ENCODE measurements at regions not wholly inside any gene's neighbourhood (a gene's known extent, or its start where the extent isn't known, plus 50 kb on each side); places are given as distances from the start of the nearest gene placed in this dataset.

DNA sequence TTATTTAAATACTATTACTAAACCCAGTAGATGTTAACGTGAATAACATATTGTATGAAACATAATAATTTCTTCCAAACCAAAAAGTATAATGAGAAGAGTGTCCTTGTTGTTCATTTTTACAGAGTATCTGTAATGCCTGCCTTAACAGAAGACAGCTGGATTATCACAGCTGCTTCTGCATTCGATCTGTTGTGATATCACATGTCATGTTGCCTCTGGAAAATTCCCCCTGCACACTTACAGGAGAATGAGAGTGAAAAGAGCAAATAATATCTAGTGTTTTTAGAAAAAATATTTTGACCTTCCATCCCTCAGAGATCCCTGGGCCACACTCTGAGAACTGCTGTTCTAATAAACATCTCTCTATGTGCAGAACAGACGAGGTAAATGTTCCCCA, 240.1 kb upstream of the NOCT start:
- no peak overlapping the region for H4K8ac ChIP-seq (ENCODE audit: low read depth in 2 of 2, low read length in 2 of 2)
- no peaks in the 10 kb centered on the region for H4K20me1 ChIP-seq (ENCODE audit: insufficient read depth, low read length)
- H2BK20ac ChIP-seq (ENCODE audit: low read depth, low read length) = no peak overlapping the region
- H3K9ac ChIP-seq (ENCODE audit: low read depth, low read length) = no peak overlapping the region
- CTCF ChIA-PET = no interaction called here
- no TSS peak for BruUV-seq (replicated peaks)
- H3K4me1 ChIP-seq (ENCODE audit: control insufficient read depth, insufficient read depth, low read length) = peaks cover 1% of the 10 kb centered on the region; the same call in 1 of the 2 replicates
- no peak overlapping the region for H3K4ac ChIP-seq (ENCODE audit: low read depth, low read length)
- H3K27me3 ChIP-seq (ENCODE audit: control insufficient read depth, insufficient read depth, low read length) = no peaks in the 10 kb centered on the region; the same call in 1 of the 2 replicates
- H2BK120ac ChIP-seq (ENCODE audit: low read depth, low read length) = no peak overlapping the region
- DNase-seq = no peak
- POLR2A ChIA-PET (ENCODE audit: unreplicated experiment) = no interaction called here
- no peak overlapping the region for H2BK15ac ChIP-seq (ENCODE audit: low read depth, low read length)
- H3K36me3 ChIP-seq (ENCODE audit: control insufficient read depth, insufficient read depth, low read length) = no peaks in the 10 kb centered on the region
- H3K27ac ChIP-seq (ENCODE audit: insufficient read depth, low read length) = no peak overlapping the region
- H3K56ac ChIP-seq (ENCODE audit: extremely low read depth, insufficient read depth, low read length) = no peak overlapping the region
- H3K18ac ChIP-seq (ENCODE audit: low read depth, low read length) = no peak overlapping the region
- H3K4me3 ChIP-seq (ENCODE audit: insufficient read depth, low read depth, low read length) = no peak overlapping the region
- H2BK5ac ChIP-seq (ENCODE audit: low read depth, low read length, poor library complexity, severe bottlenecking) = no peak overlapping the region
- no peak overlapping the region for H3K14ac ChIP-seq (replicated peaks; ENCODE audit: low read depth, low read length)
- in situ Hi-C loops (cut with MboI; ENCODE audit: low sequenced_read_pairs) = no loop called here
- TF ChIP-seq SMC3 (IDR thresholded peaks at IDR 0.05; ENCODE audit: low read depth, low read length) (no peak), BHLHE40 (IDR thresholded peaks at IDR 0.05; ENCODE audit: low read depth, low read length) (no peak), CHD1 (IDR thresholded peaks at IDR 0.05; ENCODE audit: low read depth, low read length) (no peak), RAD21 (IDR thresholded peaks at IDR 0.05; ENCODE audit: low read length) (no peak), RFX5 (IDR thresholded peaks at IDR 0.05; ENCODE audit: low read depth, low read length) (no peak), MAZ (IDR thresholded peaks at IDR 0.05; ENCODE audit: borderline replicate concordance, low read depth, low read length) (no peak), CEBPB (IDR thresholded peaks at IDR 0.05; ENCODE audit: low read depth, low read length) (no peak), FOS (IDR thresholded peaks at IDR 0.05; ENCODE audit: low read depth, low read length) (no peak)
- TF ChIP-seq, protein P1, sequence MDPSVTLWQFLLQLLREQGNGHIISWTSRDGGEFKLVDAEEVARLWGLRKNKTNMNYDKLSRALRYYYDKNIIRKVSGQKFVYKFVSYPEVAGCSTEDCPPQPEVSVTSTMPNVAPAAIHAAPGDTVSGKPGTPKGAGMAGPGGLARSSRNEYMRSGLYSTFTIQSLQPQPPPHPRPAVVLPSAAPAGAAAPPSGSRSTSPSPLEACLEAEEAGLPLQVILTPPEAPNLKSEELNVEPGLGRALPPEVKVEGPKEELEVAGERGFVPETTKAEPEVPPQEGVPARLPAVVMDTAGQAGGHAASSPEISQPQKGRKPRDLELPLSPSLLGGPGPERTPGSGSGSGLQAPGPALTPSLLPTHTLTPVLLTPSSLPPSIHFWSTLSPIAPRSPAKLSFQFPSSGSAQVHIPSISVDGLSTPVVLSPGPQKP (IDR thresholded peaks at IDR 0.05; ENCODE audit: borderline replicate concordance, low read depth, low read length) = no peak
- TF ChIP-seq, protein P2, sequence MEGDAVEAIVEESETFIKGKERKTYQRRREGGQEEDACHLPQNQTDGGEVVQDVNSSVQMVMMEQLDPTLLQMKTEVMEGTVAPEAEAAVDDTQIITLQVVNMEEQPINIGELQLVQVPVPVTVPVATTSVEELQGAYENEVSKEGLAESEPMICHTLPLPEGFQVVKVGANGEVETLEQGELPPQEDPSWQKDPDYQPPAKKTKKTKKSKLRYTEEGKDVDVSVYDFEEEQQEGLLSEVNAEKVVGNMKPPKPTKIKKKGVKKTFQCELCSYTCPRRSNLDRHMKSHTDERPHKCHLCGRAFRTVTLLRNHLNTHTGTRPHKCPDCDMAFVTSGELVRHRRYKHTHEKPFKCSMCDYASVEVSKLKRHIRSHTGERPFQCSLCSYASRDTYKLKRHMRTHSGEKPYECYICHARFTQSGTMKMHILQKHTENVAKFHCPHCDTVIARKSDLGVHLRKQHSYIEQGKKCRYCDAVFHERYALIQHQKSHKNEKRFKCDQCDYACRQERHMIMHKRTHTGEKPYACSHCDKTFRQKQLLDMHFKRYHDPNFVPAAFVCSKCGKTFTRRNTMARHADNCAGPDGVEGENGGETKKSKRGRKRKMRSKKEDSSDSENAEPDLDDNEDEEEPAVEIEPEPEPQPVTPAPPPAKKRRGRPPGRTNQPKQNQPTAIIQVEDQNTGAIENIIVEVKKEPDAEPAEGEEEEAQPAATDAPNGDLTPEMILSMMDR (conservative IDR thresholded peaks at IDR 0.05; ENCODE audit: low read depth, low read length) = no peak
- WGBS, 2 experiments (ENCODE audit: extremely low coverage in 2 of 2, insufficient read length in 1 of 2) = 17% methylated on average over 1 of the region's 3 CpGs; no CpG with 5 or more reads in 1 of the 2 experiments
- H4K5ac ChIP-seq (ENCODE audit: low read depth, low read length) = no peak overlapping the region
- no peak overlapping the region; the same call in 1 of the 2 replicates for H3K4me2 ChIP-seq (ENCODE audit: low read depth, low read length)
- no peaks in the 10 kb centered on the region for H3K9me3 ChIP-seq (ENCODE audit: control insufficient read depth, insufficient read depth, low read length)
- H3K79me1 ChIP-seq (ENCODE audit: low read depth in 1 of 2, low read length in 2 of 2) = no peaks in the 10 kb centered on the region
- H2AK9ac ChIP-seq (replicated peaks; ENCODE audit: low read depth, low read length, poor library complexity) = no peak overlapping the region
- peak overlapping the region; percentile 9 for H2AFZ ChIP-seq (replicated peaks; ENCODE audit: low read length, poor library complexity)
- no peak overlapping the region for H2AK5ac ChIP-seq (ENCODE audit: low read depth, low read length)
- ATAC-seq (ENCODE audit: low read depth) = peak; percentile 42
- dilution Hi-C loops (cut with HindIII; ENCODE audit: low sequenced_read_pairs, unreplicated experiment) = no loop called here
- H3K23ac ChIP-seq (ENCODE audit: low read depth, low read length) = no peak overlapping the region
- H3K9me1 ChIP-seq (ENCODE audit: insufficient read depth, low read length) = no peaks in the 10 kb centered on the region
- intact Hi-C loops (cut with micrococcal nuclease) = no loop called here
- no peak overlapping the region for H4K91ac ChIP-seq (ENCODE audit: insufficient read depth, low read depth, low read length)
